SK-N-SH treated with all-trans-retinoic acid at 6 μM for 48 hours (cell line): ENCODE measurements at regions not wholly inside any gene's neighbourhood (a gene's known extent, or its start where the extent isn't known, plus 50 kb on each side); places are given as distances from the start of the nearest gene placed in this dataset.

Experiments used
- ARNTL ChIP-seq: fragments of 450-650 bp; formaldehyde crosslinking; IDR thresholded peaks from 2 replicates; pipeline ENCODE4 v1.5.0; 2020; ENCODE audit warnings: low read depth, mild to moderate bottlenecking, moderate library complexity, borderline replicate concordance
- CSDC2 ChIP-seq: fragments of 250-450 bp; sonication (Bioruptor Pico); IDR thresholded peaks from 2 replicates; pipeline ENCODE4 v1.5.0; 2020; ENCODE audit warnings: mild to moderate bottlenecking, moderate library complexity
- PATZ1 ChIP-seq: fragments of 250-450 bp; sonication (Bioruptor Pico); IDR thresholded peaks from 2 replicates; pipeline ENCODE4 v1.8.0; 2020; ENCODE audit warnings: mild to moderate bottlenecking, moderate library complexity, borderline replicate concordance
- RARB ChIP-seq: fragments of 250-450 bp; sonication (Bioruptor Pico); IDR thresholded peaks from 2 replicates; pipeline ENCODE4 v1.8.0; 2021; ENCODE audit warnings: mild to moderate bottlenecking, moderate library complexity
- SNAI2 ChIP-seq: fragments of 250-450 bp; sonication (Bioruptor Pico); IDR thresholded peaks from 2 replicates; pipeline ENCODE4 v1.5.0; 2020; ENCODE audit warnings: mild to moderate bottlenecking, moderate library complexity
- ZFP3 ChIP-seq: fragments of 250-450 bp; sonication (Bioruptor Pico); IDR thresholded peaks from 2 replicates; pipeline ENCODE4 v1.5.0; 2020; ENCODE audit warnings: mild to moderate bottlenecking, moderate library complexity
- ZFP30 ChIP-seq: fragments of 450-650 bp; formaldehyde crosslinking; IDR thresholded peaks from 2 replicates; pipeline ENCODE4 v1.5.0; 2022; ENCODE audit warnings: mild to moderate bottlenecking, moderate library complexity

GRCh38 chr14:98955036-98955740 lies 316.8 kb downstream of the BCL11B start:
- TF ChIP-seq PATZ1, result no peak
- TF ChIP-seq ARNTL (CRISPR knock-in tag), result no peak
- no peak for TF ChIP-seq SNAI2 (CRISPR knock-in tag)
- TF ChIP-seq CSDC2, result no peak
- no peak for TF ChIP-seq RARB (CRISPR knock-in tag)
- no peak for TF ChIP-seq ZFP3 (CRISPR knock-in tag)
- no peak for TF ChIP-seq ZFP30 (CRISPR knock-in tag)
